ENCODE measurements at regions not wholly inside any gene's neighbourhood (a gene's known extent, or its start where the extent isn't known, plus 50 kb on each side); places are given as distances from the start of the nearest gene placed in this dataset. TPM values are rescaled to one million over a fixed set of nuclear protein-coding genes. Genes with fewer than 3 reads are reported as not detected.

- H3K36me3 ChIP-seq (ENCODE audit: control insufficient read depth, insufficient read depth, low read length): no peaks in the 10 kb centered on the region
- ChIA-PET CTCF (no interaction called here), POLR2A (no interaction called here)
- H3K27me3 ChIP-seq (ENCODE audit: control insufficient read depth, insufficient read depth, low read length): no peaks in the 10 kb centered on the region
- TF ChIP-seq, protein P1, sequence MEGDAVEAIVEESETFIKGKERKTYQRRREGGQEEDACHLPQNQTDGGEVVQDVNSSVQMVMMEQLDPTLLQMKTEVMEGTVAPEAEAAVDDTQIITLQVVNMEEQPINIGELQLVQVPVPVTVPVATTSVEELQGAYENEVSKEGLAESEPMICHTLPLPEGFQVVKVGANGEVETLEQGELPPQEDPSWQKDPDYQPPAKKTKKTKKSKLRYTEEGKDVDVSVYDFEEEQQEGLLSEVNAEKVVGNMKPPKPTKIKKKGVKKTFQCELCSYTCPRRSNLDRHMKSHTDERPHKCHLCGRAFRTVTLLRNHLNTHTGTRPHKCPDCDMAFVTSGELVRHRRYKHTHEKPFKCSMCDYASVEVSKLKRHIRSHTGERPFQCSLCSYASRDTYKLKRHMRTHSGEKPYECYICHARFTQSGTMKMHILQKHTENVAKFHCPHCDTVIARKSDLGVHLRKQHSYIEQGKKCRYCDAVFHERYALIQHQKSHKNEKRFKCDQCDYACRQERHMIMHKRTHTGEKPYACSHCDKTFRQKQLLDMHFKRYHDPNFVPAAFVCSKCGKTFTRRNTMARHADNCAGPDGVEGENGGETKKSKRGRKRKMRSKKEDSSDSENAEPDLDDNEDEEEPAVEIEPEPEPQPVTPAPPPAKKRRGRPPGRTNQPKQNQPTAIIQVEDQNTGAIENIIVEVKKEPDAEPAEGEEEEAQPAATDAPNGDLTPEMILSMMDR (IDR thresholded peaks at IDR 0.05; ENCODE audit: insufficient read depth, low read depth, low read length): no peak
- no peak overlapping the region for H3K4me3 ChIP-seq (ENCODE audit: low read depth, low read length)
- DNase-seq (ENCODE audit: low read depth): no peak
Measured at GRCh38 chr18:78929516-78929915, 50.1 kb upstream of the SALL3 start.

Small RNAs in the stretch of these regions (small RNA-seq; reads per million reads assigned to genes)
- gene RF00019 (ENCODE audit: insufficient read length, low read depth, low replicate concordance) (not detected), gene RF00402 (ENCODE audit: insufficient read length, low read depth, low replicate concordance) (not detected), gene RNA5SP461 (ENCODE audit: insufficient read length, low read depth, low replicate concordance) (not detected), gene RNU6-655P (ENCODE audit: insufficient read length, low read depth, low replicate concordance) (not detected)
